K562 (cell line): ENCODE measurements at regions not wholly inside any gene's neighbourhood (a gene's known extent, or its start where the extent isn't known, plus 50 kb on each side); places are given as distances from the start of the nearest gene placed in this dataset.

Source experiments
- ATAC-seq: fragments of 200-7000 bp; cut with Tn5 transposase; 3 replicates; pipeline ENCODE4 v1.9.1; 2020; ENCODE audit warnings: moderate library complexity
- BruUV-seq: library from RNA; stranded (reverse); fragments of 400-500 nt; replicated peaks from 2 replicates; lab custom pipeline; 2021; lab: Mats Ljungman, UMichigan
- CTCF ChIA-PET: fragments of 300-600 bp; formaldehyde crosslinking; extraction: SDS; loops from one replicate; lab custom pipeline; 2021; ENCODE audit warnings: low intra/inter-chr PET ratio; lab: Yijun Ruan, JAX
- POLR2A ChIA-PET: fragments of 300-600, 350-650 bp; sonication (Branson Sonifier 250); formaldehyde crosslinking; extraction: SDS; loops from one replicate; lab custom pipeline; 2021; ENCODE audit warnings: antibody characterized with exemption, inconsistent platforms; lab: Yijun Ruan, JAX
- DNase-seq, 4 experiments: peaks; one replicate each; pipeline versions ENCODE4 v3.0.0 to v3.0.0-alpha.2; 2011 to 2018; ENCODE audit warnings: low spot score in 3 of 4, mixed read lengths in 3 of 4; ENCODE audit errors: extremely low read depth in 1 of 4
- FAIRE-seq: peaks from 2 replicates; lab custom pipeline; 2011; peaks lifted over from hg19 to GRCh38; lab: Jason Lieb, UNC
- H2AFZ ChIP-seq: 2 replicates; pipeline ENCODE4 v1.6.0; 2011; ENCODE audit warnings: low read depth, low read length, control low read depth, inconsistent platforms
- H3K27ac ChIP-seq: fragments of 200-600 bp; 3 replicates; pipeline ENCODE4 v1.8.0; 2011; ENCODE audit warnings: low read depth, mild to moderate bottlenecking, control low read depth, inconsistent platforms, low read length, moderate library complexity, mixed read lengths; ENCODE audit errors: extremely low read depth
- H3K27me3 ChIP-seq, 2 experiments: fragments of 300-600 bp in 1 of 2; 2 replicates in 1 of 2; 3 replicates in 1 of 2; pipeline versions ENCODE4 v1.6.0 to v1.8.0; 2011; ENCODE audit warnings: inconsistent platforms in 2 of 2, low read length in 2 of 2, mild to moderate bottlenecking in 1 of 2, mixed read lengths in 1 of 2, moderate library complexity in 1 of 2; ENCODE audit not compliant: control insufficient read depth in 2 of 2, insufficient read depth in 2 of 2
- H3K36me3 ChIP-seq: fragments of 300-600 bp; 3 replicates; pipeline ENCODE4 v1.8.0; 2011; ENCODE audit warnings: mild to moderate bottlenecking, low read length, inconsistent platforms; ENCODE audit not compliant: control insufficient read depth, insufficient read depth
- H3K4me1 ChIP-seq, 2 experiments: fragments of 200-600 bp in 1 of 2; replicated peaks in 1 of 2; 2 replicates in 1 of 2; 3 replicates in 1 of 2; pipeline versions ENCODE4 v1.5.1 to v1.8.0; 2011; ENCODE audit warnings: inconsistent platforms in 2 of 2, low read length in 2 of 2, mild to moderate bottlenecking in 1 of 2, mixed read lengths in 1 of 2, moderate library complexity in 1 of 2; ENCODE audit not compliant: control insufficient read depth in 2 of 2, insufficient read depth in 2 of 2
- H3K4me2 ChIP-seq: 2 replicates; pipeline ENCODE4 v1.6.1; 2011; ENCODE audit warnings: low read length, control low read depth, inconsistent platforms, mixed read lengths; ENCODE audit not compliant: insufficient read depth
- H3K4me3 ChIP-seq: fragments of 200-600 bp; sonication (generic), shearing (Covaris generic); 2 replicates; pipeline ENCODE4 v1.5.1; 2016; ENCODE audit warnings: control low read depth, inconsistent platforms
- H3K79me2 ChIP-seq: fragments of 200-600 bp; 3 replicates; pipeline ENCODE4 v1.8.0; 2011; ENCODE audit warnings: low read length, inconsistent platforms; ENCODE audit not compliant: control insufficient read depth, insufficient read depth
- H3K9ac ChIP-seq, 2 experiments: 2 replicates each; pipeline versions ENCODE4 v1.6.0 to v1.6.1; 2011; ENCODE audit warnings: low read depth in 2 of 2, low read length in 2 of 2, control low read depth in 1 of 2, inconsistent platforms in 1 of 2, mild to moderate bottlenecking in 1 of 2, mixed read lengths in 1 of 2; ENCODE audit not compliant: insufficient read depth in 1 of 2
- H3K9me1 ChIP-seq: one replicate; pipeline ENCODE4 v1.6.0; 2011; ENCODE audit warnings: inconsistent platforms, mild to moderate bottlenecking, low read length, moderate library complexity; ENCODE audit not compliant: control insufficient read depth, insufficient read depth
- H3K9me3 ChIP-seq: replicated peaks from 2 replicates; pipeline ENCODE4 v1.5.1; 2011; ENCODE audit warnings: low read depth, low read length, inconsistent platforms; ENCODE audit not compliant: control insufficient read depth, insufficient read depth
- H4K20me1 ChIP-seq: replicated peaks from 2 replicates; pipeline ENCODE4 v1.6.1; 2011; ENCODE audit warnings: low read length, inconsistent platforms, mixed read lengths; ENCODE audit not compliant: control insufficient read depth, insufficient read depth
- MITF ChIP-seq: IDR thresholded peaks from 2 replicates; pipeline ENCODE4 v1.6.1; 2014; ENCODE audit warnings: antibody characterized with exemption
- PHF8 ChIP-seq: fragments of 200-600 bp; sonication (generic); IDR thresholded peaks from 2 replicates; pipeline ENCODE4 v1.6.1; 2012; ENCODE audit warnings: mixed run types, mild to moderate bottlenecking, inconsistent platforms, low read length, moderate library complexity, borderline replicate concordance
- ZNF318 ChIP-seq, 2 experiments: fragments of 450-650 bp; IDR thresholded peaks; 2 replicates each; pipeline ENCODE4 v1.6.1; 2016; ENCODE audit warnings: mild to moderate bottlenecking in 2 of 2, borderline replicate concordance in 1 of 2, low read depth in 1 of 2, moderate library complexity in 1 of 2
- ZNF589 ChIP-seq: fragments of 200-800 bp; sonication (Bioruptor generic); IDR thresholded peaks from 2 replicates; pipeline ENCODE4 v1.6.1; 2016; ENCODE audit warnings: low read depth, missing genetic modification characterization, missing compliant biosample characterization
- WGBS: fragments of 100-300 bp; shearing (Covaris generic); methylation state at CpG from one replicate; pipeline ENCODE4 v1.1.6; 2016; ENCODE audit warnings: low coverage, mixed read lengths; ENCODE audit not compliant: insufficient coverage; ENCODE audit errors: missing lambda C conversion rate; 5-methylcytosine and 5-hydroxymethylcytosine counted together
- in situ Hi-C: fragments of 300-500 bp; cut with MboI; formaldehyde crosslinking; loops from 4 replicates; pipeline ENCODE4 v1.15.0; 2018; ENCODE audit warnings: inconsistent platforms, mixed read lengths
- intact Hi-C: fragments of 100-400 bp; cut with micrococcal nuclease; formaldehyde crosslinking; loops from 2 replicates; pipeline ENCODE4 v1.14.2; 2022

- Histone ChIP-seq H3K4me3 (no peak overlapping the region), H3K9me3 (no peaks in the 10 kb centered on the region; the same call in 1 of the 2 replicates), H3K9me1 (no peaks in the 10 kb centered on the region), H3K4me1 (no peaks in the 10 kb centered on the region), H3K9ac (no peak overlapping the region), H3K36me3 (no peaks in the 10 kb centered on the region), H2AFZ (no peak overlapping the region), H3K27ac (no peak overlapping the region), H4K20me1 (no peaks in the 10 kb centered on the region), H3K4me2 (no peak overlapping the region), H3K79me2 (no peaks in the 10 kb centered on the region), H3K27me3 (no peaks in the 10 kb centered on the region)
- no peak for ATAC-seq
- 0% methylated on average over 2 of the region's 2 CpGs for WGBS
- ChIA-PET POLR2A (no interaction called here), CTCF (no interaction called here)
- no peak for DNase-seq
- no peak for TF ChIP-seq ZNF589
- no peak for FAIRE-seq
- intact Hi-C loops (no loop called here), in situ Hi-C loops (no loop called here)
- BruUV-seq = no TSS peak
Measured at GRCh38 chr18:38902796-38903195, 1337.2 kb upstream of the CELF4 start.

- FAIRE-seq = no peak
- no peak overlapping the region for H2AFZ ChIP-seq
- H3K4me1 ChIP-seq = no peaks in the 10 kb centered on the region
- H3K4me2 ChIP-seq = no peak overlapping the region
- no peaks in the 10 kb centered on the region for H3K36me3 ChIP-seq
- H3K9me3 ChIP-seq = no peaks in the 10 kb centered on the region; the same call in 1 of the 2 replicates
- H3K27me3 ChIP-seq = no peaks in the 10 kb centered on the region
- H4K20me1 ChIP-seq = no peaks in the 10 kb centered on the region
- POLR2A ChIA-PET = no interaction called here
- no TSS peak for BruUV-seq
- ATAC-seq = no peak
- H3K27ac ChIP-seq = no peak overlapping the region
- no peak overlapping the region for H3K9ac ChIP-seq
- H3K9me1 ChIP-seq = no peaks in the 10 kb centered on the region
- TF ChIP-seq PHF8 (no peak), ZNF318 (IDR thresholded peaks at IDR 0.05; ENCODE audit: borderline replicate concordance in 1 of 2, low read depth in 1 of 2) (no peak), MITF (no peak)
- no peaks in the 10 kb centered on the region for H3K79me2 ChIP-seq
- DNase-seq = no peak
- no peak overlapping the region for H3K4me3 ChIP-seq
- WGBS = 2% methylated on average over 4 of the region's 4 CpGs
- in situ Hi-C loops (no loop called here), intact Hi-C loops (no loop called here)
- CTCF ChIA-PET = no interaction called here
Measured at GRCh38 chr18:38900445-38900844, 1334.8 kb upstream of the CELF4 start.
